ENCODE measurements at regions not wholly inside any gene's neighbourhood (a gene's known extent, or its start where the extent isn't known, plus 50 kb on each side); places are given as distances from the start of the nearest gene placed in this dataset.
"Not testable (repeated sequence)": the region's sequence is repeated elsewhere in the genome, so short reads cannot be mapped to it uniquely, and the experiment has no call there.

DNA sequence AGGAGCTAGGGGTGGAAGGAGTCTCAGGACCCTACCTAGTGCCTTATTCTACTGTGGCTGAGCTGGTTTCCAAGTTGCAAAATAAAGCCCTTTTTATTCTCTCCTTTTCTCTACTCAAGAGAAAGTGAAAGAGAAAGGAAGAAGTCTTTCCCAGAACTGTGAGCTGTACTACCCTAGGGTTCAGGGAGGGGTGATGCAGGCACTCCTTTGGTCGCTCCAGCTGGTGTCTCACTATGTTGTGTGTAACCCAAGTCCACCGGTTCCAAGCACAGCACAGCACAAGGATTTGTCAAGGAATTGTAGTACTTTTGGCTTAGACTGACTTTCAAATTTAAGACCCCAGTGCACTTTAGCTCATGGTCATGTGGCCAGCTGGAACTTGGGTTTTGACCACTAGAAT is 1721.7 kb downstream of the OTOL1 start:
- Histone ChIP-seq H3K4me3 (no peak overlapping the region), H3K27ac (no peak overlapping the region), H3K27me3 (no peaks in the 10 kb centered on the region), H3K4me1 (no peaks in the 10 kb centered on the region), H3K9me3 (no peaks in the 10 kb centered on the region), H3K36me3 (no peaks in the 10 kb centered on the region)
- TF ChIP-seq CTCF (IDR thresholded peaks at IDR 0.05) = no peak
- intact Hi-C loops (cut with DNase I) = no loop called here
- no peak for DNase-seq
- no peak for ATAC-seq

DNA sequence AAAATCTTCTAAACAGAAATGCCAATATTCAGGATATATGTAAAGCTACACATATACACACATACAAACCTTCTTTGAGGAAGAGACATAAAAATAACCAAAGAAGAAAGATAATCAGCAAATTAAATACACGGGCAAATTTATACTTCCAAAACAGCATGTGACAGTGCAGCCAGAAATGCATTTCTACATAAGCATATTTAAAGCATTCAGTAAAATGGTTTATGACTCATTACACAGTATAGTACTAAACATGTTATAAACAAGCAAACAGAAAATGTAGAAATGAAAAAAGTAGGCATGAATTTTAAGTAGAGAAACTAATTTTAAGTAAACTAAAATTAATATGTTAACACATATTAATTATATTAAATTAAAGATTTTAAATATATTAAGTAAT is 1717.2 kb downstream of the OTOL1 start:
- H3K36me3 ChIP-seq = no peaks in the 10 kb centered on the region
- ATAC-seq (no peak), DNase-seq (no peak)
- no peaks in the 10 kb centered on the region for H3K9me3 ChIP-seq
- intact Hi-C loops (cut with DNase I) = no loop called here
- no peak overlapping the region for H3K4me3 ChIP-seq
- H3K27ac ChIP-seq = no peak overlapping the region
- no peak for TF ChIP-seq CTCF (IDR thresholded peaks at IDR 0.05)
- H3K27me3 ChIP-seq = no peaks in the 10 kb centered on the region
- no peaks in the 10 kb centered on the region for H3K4me1 ChIP-seq

DNA sequence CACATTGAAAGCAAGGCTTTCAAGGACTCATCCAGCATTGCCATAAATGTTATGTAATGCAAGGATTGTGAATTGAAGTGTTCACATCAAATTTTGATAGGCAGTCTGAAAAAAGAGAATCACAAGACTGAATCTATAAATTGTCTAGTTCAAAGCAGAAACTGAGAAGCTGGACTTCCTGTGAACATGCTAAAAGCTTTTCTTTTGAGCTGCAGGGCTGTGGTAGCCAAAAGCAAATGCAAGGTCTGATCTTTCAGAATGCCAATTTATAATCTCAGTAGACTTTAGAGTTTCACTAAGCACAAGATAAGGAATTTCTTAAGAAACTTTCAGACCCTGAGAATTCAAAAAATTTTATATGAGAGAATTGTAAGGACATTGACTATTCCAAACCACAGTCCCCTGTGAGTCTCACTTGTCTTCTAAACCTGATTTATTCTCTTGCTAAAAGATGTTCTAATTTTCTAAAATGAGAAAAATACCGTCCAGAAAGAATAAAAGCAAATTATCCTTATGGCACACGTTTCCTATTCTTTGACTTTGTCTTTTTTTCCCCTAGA is 1700.3 kb downstream of the OTOL1 start:
- intact Hi-C loops (cut with DNase I) = no loop called here
- ATAC-seq = no peak
- no peak for TF ChIP-seq CTCF (IDR thresholded peaks at IDR 0.05)
- Histone ChIP-seq H3K9me3 (no peaks in the 10 kb centered on the region), H3K36me3 (no peaks in the 10 kb centered on the region), H3K4me3 (no peak overlapping the region), H3K27me3 (no peaks in the 10 kb centered on the region), H3K27ac (no peak overlapping the region), H3K4me1 (no peaks in the 10 kb centered on the region)
- no peak for DNase-seq

- Histone ChIP-seq H3K27ac (no peak overlapping the region), H3K4me1 (no peaks in the 10 kb centered on the region), H3K36me3 (no peaks in the 10 kb centered on the region), H3K27me3 (no peaks in the 10 kb centered on the region), H3K9me3 (no peaks in the 10 kb centered on the region), H3K4me3 (no peak overlapping the region)
- ATAC-seq (no peak), DNase-seq (no peak)
- intact Hi-C loops (cut with DNase I) = no loop called here
- TF ChIP-seq CTCF (IDR thresholded peaks at IDR 0.05) = no peak
Measured at GRCh38 chr3:163196245-163196644, 1699.6 kb downstream of the OTOL1 start.

GRCh38 chr3:163185721-163186350 is 1689.2 kb downstream of the OTOL1 start:
- DNase-seq (no peak), ATAC-seq (no peak)
- no peaks in the 10 kb centered on the region for H3K9me3 ChIP-seq
- no peak for TF ChIP-seq CTCF (IDR thresholded peaks at IDR 0.05)
- no peak overlapping the region for H3K27ac ChIP-seq
- no peaks in the 10 kb centered on the region for H3K4me1 ChIP-seq
- no peaks in the 10 kb centered on the region for H3K27me3 ChIP-seq
- intact Hi-C loops (cut with DNase I) = no loop called here
- H3K4me3 ChIP-seq = no peak overlapping the region
- H3K36me3 ChIP-seq = no peaks in the 10 kb centered on the region

DNA sequence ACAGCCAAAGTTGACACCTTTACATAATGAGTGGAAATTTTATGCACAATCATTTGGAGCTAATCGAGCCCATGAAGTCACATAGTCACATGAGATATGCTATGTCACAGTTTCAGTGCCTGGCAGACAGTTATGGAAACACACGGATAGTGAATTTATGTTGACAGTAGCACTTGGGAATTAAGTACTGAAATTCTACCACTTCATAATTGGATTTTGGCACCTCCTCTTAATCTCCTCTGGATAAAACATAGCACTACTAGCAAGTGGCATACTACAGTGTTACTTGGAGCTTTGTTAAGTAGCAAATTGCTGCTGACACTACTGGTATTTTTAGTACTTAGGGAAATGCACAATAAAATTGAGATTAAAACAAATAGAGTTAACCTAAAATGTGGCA is 1679.4 kb downstream of the OTOL1 start:
- H3K27ac ChIP-seq = no peak overlapping the region
- DNase-seq (no peak), ATAC-seq (no peak)
- no peaks in the 10 kb centered on the region for H3K27me3 ChIP-seq
- intact Hi-C loops (cut with DNase I) = no loop called here
- H3K4me1 ChIP-seq = no peaks in the 10 kb centered on the region
- TF ChIP-seq CTCF (IDR thresholded peaks at IDR 0.05) = no peak
- no peaks in the 10 kb centered on the region for H3K9me3 ChIP-seq
- no peaks in the 10 kb centered on the region for H3K36me3 ChIP-seq
- H3K4me3 ChIP-seq = no peak overlapping the region

- H3K36me3 ChIP-seq; ATAC-seq; H3K9me3 ChIP-seq; H3K4me1 ChIP-seq; intact Hi-C loops (cut with DNase I); H3K27me3 ChIP-seq; H3K27ac ChIP-seq; DNase-seq; H3K4me3 ChIP-seq: not testable (repeated sequence)
Measured at GRCh38 chr3:163172513-163172912, 1675.9 kb downstream of the OTOL1 start.

Data from upper lobe of right lung (tissue), 1 donor.